ENCODE measurements at regions not wholly inside any gene's neighbourhood (a gene's known extent, or its start where the extent isn't known, plus 50 kb on each side); places are given as distances from the start of the nearest gene placed in this dataset.

GRCh38 chr1:101158424-101158823 lies 78.4 kb upstream of the S1PR1 start:
- no peak overlapping the region for H3K4me3 ChIP-seq (ENCODE audit: control insufficient read depth, low read depth, low read length)
- no peak for DNase-seq (ENCODE audit: low read depth)
- TF ChIP-seq, protein P1, sequence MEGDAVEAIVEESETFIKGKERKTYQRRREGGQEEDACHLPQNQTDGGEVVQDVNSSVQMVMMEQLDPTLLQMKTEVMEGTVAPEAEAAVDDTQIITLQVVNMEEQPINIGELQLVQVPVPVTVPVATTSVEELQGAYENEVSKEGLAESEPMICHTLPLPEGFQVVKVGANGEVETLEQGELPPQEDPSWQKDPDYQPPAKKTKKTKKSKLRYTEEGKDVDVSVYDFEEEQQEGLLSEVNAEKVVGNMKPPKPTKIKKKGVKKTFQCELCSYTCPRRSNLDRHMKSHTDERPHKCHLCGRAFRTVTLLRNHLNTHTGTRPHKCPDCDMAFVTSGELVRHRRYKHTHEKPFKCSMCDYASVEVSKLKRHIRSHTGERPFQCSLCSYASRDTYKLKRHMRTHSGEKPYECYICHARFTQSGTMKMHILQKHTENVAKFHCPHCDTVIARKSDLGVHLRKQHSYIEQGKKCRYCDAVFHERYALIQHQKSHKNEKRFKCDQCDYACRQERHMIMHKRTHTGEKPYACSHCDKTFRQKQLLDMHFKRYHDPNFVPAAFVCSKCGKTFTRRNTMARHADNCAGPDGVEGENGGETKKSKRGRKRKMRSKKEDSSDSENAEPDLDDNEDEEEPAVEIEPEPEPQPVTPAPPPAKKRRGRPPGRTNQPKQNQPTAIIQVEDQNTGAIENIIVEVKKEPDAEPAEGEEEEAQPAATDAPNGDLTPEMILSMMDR (conservative IDR thresholded peaks at IDR 0.05; ENCODE audit: control insufficient read depth, insufficient read depth, low read depth, low read length) = no peak

DNA sequence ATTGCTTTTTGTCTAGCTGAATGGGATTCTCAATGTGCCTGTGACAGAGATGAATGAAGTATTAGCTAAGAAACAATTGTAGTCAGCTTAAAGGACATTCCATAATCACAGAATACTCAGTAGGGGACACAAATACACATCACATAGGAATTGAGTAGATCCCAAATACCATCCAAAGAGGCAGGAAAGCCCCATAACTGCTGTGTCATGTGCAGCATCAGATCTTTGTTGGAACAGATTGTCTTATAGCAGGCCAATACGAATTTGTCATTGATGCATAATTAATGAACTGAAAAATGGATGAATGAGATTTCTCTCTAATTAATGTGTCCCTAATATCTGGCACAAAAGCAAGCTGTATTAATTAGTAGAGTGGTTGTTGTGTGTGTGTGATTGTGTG lies 82.3 kb upstream of the S1PR1 start:
- TF ChIP-seq, protein P1 (conservative IDR thresholded peaks at IDR 0.05; ENCODE audit: control insufficient read depth, insufficient read depth, low read depth, low read length) = no peak

DNA sequence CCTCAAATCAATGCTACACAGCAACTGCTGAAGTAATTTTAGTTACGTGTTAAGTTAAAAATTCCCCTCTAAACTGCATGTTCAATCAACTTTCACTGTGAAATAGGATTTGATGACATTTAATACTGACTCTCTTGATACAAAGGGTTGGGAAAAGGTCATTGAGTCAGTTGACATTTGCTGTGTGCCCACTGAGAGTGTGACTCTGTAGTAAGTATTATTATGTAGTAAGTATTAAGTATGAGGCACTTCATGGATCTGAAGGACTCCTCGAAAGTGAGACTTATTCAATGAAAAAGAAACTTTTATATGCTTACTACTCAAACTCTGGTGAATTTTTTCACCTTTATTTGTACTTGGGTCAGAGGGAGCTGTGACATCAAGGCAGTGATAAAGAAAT lies 83.1 kb upstream of the S1PR1 start:
- TF ChIP-seq, protein P1 (conservative IDR thresholded peaks at IDR 0.05; ENCODE audit: control insufficient read depth, insufficient read depth, low read depth, low read length) = no peak

More for the DNA sequence above, 82.3 kb upstream of the S1PR1 start:
- no peak overlapping the region for H3K4me3 ChIP-seq (ENCODE audit: control insufficient read depth, low read depth, low read length)
- DNase-seq (ENCODE audit: low read depth) = no peak

DNA sequence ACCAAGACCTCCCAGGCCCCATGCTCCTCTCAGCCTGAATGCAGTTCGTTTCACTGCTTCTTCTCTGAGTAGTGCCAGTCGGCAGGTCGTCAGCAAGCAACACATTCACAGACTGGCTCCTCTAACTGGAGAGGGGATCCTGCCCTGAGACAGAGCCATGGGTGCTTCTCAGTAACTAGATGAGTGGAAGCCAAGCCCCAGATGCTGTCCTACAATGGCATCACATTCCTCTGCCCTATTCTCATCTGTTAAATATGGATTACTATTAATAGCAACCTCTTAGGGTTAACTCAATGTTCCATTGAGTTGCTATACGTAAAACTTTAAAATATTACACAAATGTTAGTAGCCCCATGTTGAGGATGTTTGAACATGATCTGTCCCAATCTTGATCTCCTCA lies 84.2 kb upstream of the S1PR1 start:
- no peak overlapping the region for H3K4me3 ChIP-seq (ENCODE audit: control insufficient read depth, low read depth, low read length)

More for the DNA sequence above, 83.1 kb upstream of the S1PR1 start:
- H3K4me3 ChIP-seq (ENCODE audit: control insufficient read depth, low read depth, low read length) = no peak overlapping the region
- DNase-seq (ENCODE audit: low read depth) = no peak

GRCh38 chr1:101151286-101151685 lies 85.5 kb upstream of the S1PR1 start:
- H3K4me3 ChIP-seq (ENCODE audit: control insufficient read depth, low read depth, low read length) = no peak overlapping the region
- no peak for DNase-seq (ENCODE audit: low read depth)
- TF ChIP-seq, protein P1 (conservative IDR thresholded peaks at IDR 0.05; ENCODE audit: control insufficient read depth, insufficient read depth, low read depth, low read length) = no peak

More for the DNA sequence above, 84.2 kb upstream of the S1PR1 start:
- no peak for DNase-seq (ENCODE audit: low read depth)
- TF ChIP-seq, protein P1 (conservative IDR thresholded peaks at IDR 0.05; ENCODE audit: control insufficient read depth, insufficient read depth, low read depth, low read length) = no peak

DNA sequence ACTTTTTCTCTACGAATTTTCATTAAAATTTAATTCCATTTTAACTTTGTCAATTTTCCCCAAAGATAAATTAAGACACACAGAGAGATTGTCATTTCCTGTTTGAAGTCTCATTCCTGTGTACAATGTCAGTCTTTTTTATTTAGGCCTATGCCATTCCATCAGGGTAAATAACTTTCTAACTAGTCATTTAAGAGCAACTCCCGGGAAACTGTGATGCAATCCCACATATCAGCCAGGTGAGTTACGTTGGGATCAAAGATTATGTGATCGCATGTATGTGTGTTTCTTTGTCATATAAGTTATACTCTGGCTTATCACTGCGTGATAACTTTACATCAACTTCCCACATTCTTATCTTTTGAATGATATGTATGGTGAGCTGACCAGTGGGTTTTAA lies 86.1 kb upstream of the S1PR1 start:
- no peak overlapping the region for H3K4me3 ChIP-seq (ENCODE audit: control insufficient read depth, low read depth, low read length)
- TF ChIP-seq, protein P1 (conservative IDR thresholded peaks at IDR 0.05; ENCODE audit: control insufficient read depth, insufficient read depth, low read depth, low read length) = no peak
- no peak for DNase-seq (ENCODE audit: low read depth)

- no peak overlapping the region for H3K4me3 ChIP-seq (ENCODE audit: control insufficient read depth, low read depth, low read length)
- TF ChIP-seq, protein P1 (conservative IDR thresholded peaks at IDR 0.05; ENCODE audit: control insufficient read depth, insufficient read depth, low read depth, low read length) = no peak
- no peak for DNase-seq (ENCODE audit: low read depth)
These were observed 86.6 kb upstream of the S1PR1 start for GRCh38 chr1:101150266-101150665.
